A549 (cell line): ENCODE measurements at regions not wholly inside any gene's neighbourhood (a gene's known extent, or its start where the extent isn't known, plus 50 kb on each side); places are given as distances from the start of the nearest gene placed in this dataset.
"Not testable (repeated sequence)": the region's sequence is repeated elsewhere in the genome, so short reads cannot be mapped to it uniquely, and the experiment has no call there.

Experiments
- ATAC-seq, 2 experiments: fragments of 200-7000 bp in 1 of 2; fragments of >200 bp in 1 of 2; cut with Nextera tagmentation in 1 of 2; cut with Tn5 transposase in 1 of 2; 3 replicates each; pipeline versions ENCODE4 v1.8.0 to v1.9.1; 2018 to 2020; ENCODE audit warnings: mild to moderate bottlenecking in 1 of 2, moderate library complexity in 1 of 2
- CTCF ChIA-PET: fragments of 300-600 bp; sonication (Branson Sonifier 250); formaldehyde crosslinking; extraction: SDS; loops from one replicate; lab custom pipeline; 2021; ENCODE audit warnings: antibody characterized with exemption, inconsistent platforms; lab: Yijun Ruan, JAX
- POLR2A ChIA-PET: fragments of 350-600 bp; formaldehyde crosslinking; extraction: SDS; loops from one replicate; lab custom pipeline; 2021; ENCODE audit warnings: antibody characterized with exemption, inconsistent platforms; lab: Yijun Ruan, JAX
- DNase-seq, 2 experiments: peaks; one replicate each; pipeline versions ENCODE4 v3.0.0 to v3.0.0-alpha.2; 2011 to 2016; ENCODE audit warnings: low read depth in 1 of 2, low spot score in 1 of 2
- FAIRE-seq: peaks from 2 replicates; lab custom pipeline; 2011; peaks lifted over from hg19 to GRCh38; lab: Jason Lieb, UNC
- H3K27ac ChIP-seq, 2 experiments: fragments of >200 bp; sonication (Bioruptor Twin); formaldehyde crosslinking; 3 replicates each; pipeline ENCODE4 v1.5.1; 2016 to 2017
- H3K4me1 ChIP-seq: fragments of >200 bp; sonication (Bioruptor Twin); formaldehyde crosslinking; 3 replicates; pipeline ENCODE4 v1.6.1; 2016
- H3K4me2 ChIP-seq: fragments of >200 bp; sonication (Bioruptor Twin); formaldehyde crosslinking; 3 replicates; pipeline ENCODE4 v1.6.1; 2016
- H3K4me3 ChIP-seq: fragments of >200 bp; sonication (Bioruptor Twin); formaldehyde crosslinking; 3 replicates; pipeline ENCODE4 v1.5.1; 2016
- H3K9me3 ChIP-seq: fragments of >200 bp; sonication (Bioruptor Twin); formaldehyde crosslinking; 3 replicates; pipeline ENCODE4 v1.6.1; 2016
- CEBPB ChIP-seq, 2 experiments: fragments of >200 bp in 1 of 2; sonication (Bioruptor Twin) in 1 of 2; formaldehyde crosslinking in 1 of 2; IDR thresholded peaks; 2 replicates each; pipeline ENCODE4 v1.6.1; 2012 to 2016
- CHD2 ChIP-seq: fragments of 150-350 bp; IDR thresholded peaks from 2 replicates; pipeline ENCODE4 v1.6.1; 2014; ENCODE audit warnings: low read length; ENCODE audit not compliant: partially characterized antibody
- EHF ChIP-seq: fragments of 250-450 bp; sonication (Bioruptor Pico); IDR thresholded peaks from 2 replicates; pipeline ENCODE4 v1.5.0; 2020; ENCODE audit warnings: mild to moderate bottlenecking
- EHMT2 ChIP-seq: fragments of 200-600 bp; sonication (generic); IDR thresholded peaks from 2 replicates; pipeline ENCODE4 v1.6.1; 2016; ENCODE audit warnings: antibody characterized with exemption, low read depth, mild to moderate bottlenecking, moderate library complexity
- GATA3 ChIP-seq: IDR thresholded peaks from 2 replicates; pipeline ENCODE4 v1.6.1; 2012; ENCODE audit warnings: borderline replicate concordance
- HOXB13 ChIP-seq: fragments of 250-450 bp; sonication (Bioruptor Pico); IDR thresholded peaks from 2 replicates; pipeline ENCODE4 v1.5.0; 2020; ENCODE audit warnings: low read depth, mild to moderate bottlenecking, moderate library complexity
- JUN ChIP-seq, 2 experiments: fragments of >200 bp; sonication (Bioruptor Twin); formaldehyde crosslinking; IDR thresholded peaks; 2 replicates in 1 of 2; 3 replicates in 1 of 2; pipeline ENCODE4 v1.6.1; 2016 to 2017
- KDM1A ChIP-seq: fragments of 200-600 bp; sonication (generic); IDR thresholded peaks from 2 replicates; pipeline ENCODE4 v1.6.1; 2016; ENCODE audit warnings: low read depth, mild to moderate bottlenecking
- KDM5A ChIP-seq: fragments of 200-600 bp; sonication (generic); IDR thresholded peaks from 2 replicates; pipeline ENCODE4 v1.6.1; 2016; ENCODE audit warnings: antibody characterized with exemption, mild to moderate bottlenecking
- MYC ChIP-seq: IDR thresholded peaks from 2 replicates; pipeline ENCODE4 v1.6.1; 2012; ENCODE audit warnings: mild to moderate bottlenecking, inconsistent platforms, low read length, improper control_type of control experiment, borderline replicate concordance
- PHF8 ChIP-seq: fragments of 200-600 bp; sonication (generic); IDR thresholded peaks from 2 replicates; pipeline ENCODE4 v1.6.1; 2016; ENCODE audit warnings: low read depth, mild to moderate bottlenecking, antibody characterized with exemption, moderate library complexity, borderline replicate concordance
- POLR2A ChIP-seq: IDR thresholded peaks from 2 replicates; pipeline ENCODE4 v1.6.1; 2012; ENCODE audit warnings: mild to moderate bottlenecking, low read length
- RNF2 ChIP-seq: fragments of 200-600 bp; sonication (generic); IDR thresholded peaks from 2 replicates; pipeline ENCODE4 v1.6.1; 2016; ENCODE audit warnings: low read depth, mild to moderate bottlenecking, antibody characterized with exemption, moderate library complexity, borderline replicate concordance
- SMC3 ChIP-seq: fragments of >200 bp; sonication (Bioruptor Twin); formaldehyde crosslinking; IDR thresholded peaks from 3 replicates; pipeline ENCODE4 v1.6.1; 2018; ENCODE audit warnings: inconsistent platforms
- TFCP2L1 ChIP-seq: fragments of 250-450 bp; sonication (Bioruptor Pico); IDR thresholded peaks from 2 replicates; pipeline ENCODE4 v1.5.0; 2021; ENCODE audit warnings: mild to moderate bottlenecking
- ZFP36 ChIP-seq: fragments of 450-650 bp; IDR thresholded peaks from 2 replicates; pipeline ENCODE4 v1.6.1; 2014; ENCODE audit warnings: borderline replicate concordance; ENCODE audit not compliant: partially characterized antibody
- ZNF302 ChIP-seq: fragments of 250-450 bp; sonication (Bioruptor Pico); IDR thresholded peaks from 2 replicates; pipeline ENCODE4 v1.9.0; 2021; ENCODE audit warnings: inconsistent platforms, mild to moderate bottlenecking, moderate library complexity
- ZSCAN20 ChIP-seq: fragments of 250-450 bp; sonication (Bioruptor Pico); IDR thresholded peaks from 2 replicates; pipeline ENCODE4 v1.8.0; 2022; ENCODE audit warnings: mild to moderate bottlenecking, moderate library complexity
- WGBS: methylation state at CpG from one replicate; pipeline ENCODE4 v1.1.6; 2017; ENCODE audit errors: missing lambda C conversion rate; 5-methylcytosine and 5-hydroxymethylcytosine counted together
- TF ChIP-seq, protein P1 (sequence below): fragments of 200-600 bp; sonication (generic); IDR thresholded peaks from 2 replicates; pipeline ENCODE4 v1.6.1; 2016; ENCODE audit warnings: antibody characterized with exemption, mild to moderate bottlenecking, moderate library complexity
- TF ChIP-seq, protein P2 (sequence below): fragments of 250-450 bp; sonication (Bioruptor Pico); IDR thresholded peaks from 2 replicates; pipeline ENCODE4 v1.5.0; 2020; ENCODE audit warnings: low read depth, mild to moderate bottlenecking, moderate library complexity
- TF ChIP-seq, protein P3 (sequence below): fragments of 250-450 bp; sonication (Bioruptor Pico); IDR thresholded peaks from 2 replicates; pipeline ENCODE4 v1.5.0; 2021; ENCODE audit warnings: mild to moderate bottlenecking, moderate library complexity, borderline replicate concordance
- TF ChIP-seq, protein P4 (sequence below): IDR thresholded peaks from 2 replicates; pipeline ENCODE4 v1.6.1; 2012
- TF ChIP-seq, protein P5 (sequence below): fragments of >200 bp; sonication (Bioruptor Twin); formaldehyde crosslinking; IDR thresholded peaks from 3 replicates; pipeline ENCODE4 v1.5.1; 2016
- TF ChIP-seq, protein P6 (sequence below): fragments of >200 bp; sonication (Bioruptor Twin); formaldehyde crosslinking; IDR thresholded peaks from 2 replicates; pipeline ENCODE4 v1.6.1; 2016

DNA sequence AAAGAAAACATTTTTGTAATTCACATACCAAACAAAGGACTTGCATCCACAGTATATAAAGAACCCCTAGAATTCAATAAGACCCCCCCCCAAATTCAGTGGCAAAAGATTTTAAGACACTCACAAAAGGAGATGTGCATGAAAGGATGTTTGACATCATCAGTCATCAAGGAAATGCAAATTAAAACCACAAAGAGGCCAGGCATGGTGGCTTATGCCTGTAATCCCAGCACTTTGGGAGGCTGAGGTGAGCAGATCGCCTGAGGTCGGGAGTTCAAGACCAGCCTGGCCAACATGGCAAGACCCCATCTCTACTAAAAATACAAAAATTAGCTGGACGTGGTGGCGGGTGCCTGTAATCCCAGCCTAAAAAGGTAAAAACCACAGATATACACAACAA is 61.3 kb downstream of the AIPL1 start:
- H3K4me3 ChIP-seq, DNase-seq, ATAC-seq, POLR2A ChIA-PET, H3K27ac ChIP-seq, CTCF ChIA-PET, FAIRE-seq, H3K4me2 ChIP-seq: not testable (repeated sequence)
- Histone ChIP-seq H3K9me3 (peaks cover 13% of the 10 kb centered on the region), H3K4me1 (peaks cover 18% of the 10 kb centered on the region)
- WGBS, result 53% methylated on average over 4 of the region's 4 CpGs

DNA sequence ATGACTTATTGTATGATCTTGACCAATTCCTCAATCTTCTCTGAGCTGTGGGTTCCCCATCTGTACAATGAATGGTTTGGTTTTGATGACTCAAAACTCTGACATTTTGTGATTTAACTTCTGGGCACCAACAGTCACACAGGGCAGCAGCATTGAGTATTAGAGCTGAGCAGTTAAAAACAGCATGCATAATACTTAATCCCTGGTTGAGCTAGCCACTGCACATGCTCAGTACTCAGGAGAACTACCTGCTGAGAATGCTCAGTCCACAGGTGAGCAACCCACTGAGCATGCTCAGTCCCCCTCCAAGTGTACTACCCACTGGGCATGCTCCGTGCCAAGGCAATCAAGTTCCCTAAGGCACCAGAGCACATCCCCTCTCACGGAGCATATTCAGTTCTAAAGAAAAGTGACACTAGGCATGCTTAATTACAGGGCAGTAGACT is 68.7 kb downstream of the AIPL1 start:
- Histone ChIP-seq H3K9me3 (no peaks in the 10 kb centered on the region), H3K4me3 (no peak overlapping the region), H3K27ac (peak overlapping the region in 1 of 2 experiments; percentile 52; a peak in 3 of 6 replicates), H3K4me1 (peaks cover 21% of the 10 kb centered on the region), H3K4me2 (peak overlapping the region; percentile 77)
- 79% methylated on average over 2 of the region's 2 CpGs for WGBS
- ATAC-seq, result peak; percentile 22 to 61; a peak in 4 of 6 replicates
- DNase-seq, result no peak
- TF ChIP-seq MYC, result no peak
- TF ChIP-seq EHF, result no peak
- TF ChIP-seq, protein P1, sequence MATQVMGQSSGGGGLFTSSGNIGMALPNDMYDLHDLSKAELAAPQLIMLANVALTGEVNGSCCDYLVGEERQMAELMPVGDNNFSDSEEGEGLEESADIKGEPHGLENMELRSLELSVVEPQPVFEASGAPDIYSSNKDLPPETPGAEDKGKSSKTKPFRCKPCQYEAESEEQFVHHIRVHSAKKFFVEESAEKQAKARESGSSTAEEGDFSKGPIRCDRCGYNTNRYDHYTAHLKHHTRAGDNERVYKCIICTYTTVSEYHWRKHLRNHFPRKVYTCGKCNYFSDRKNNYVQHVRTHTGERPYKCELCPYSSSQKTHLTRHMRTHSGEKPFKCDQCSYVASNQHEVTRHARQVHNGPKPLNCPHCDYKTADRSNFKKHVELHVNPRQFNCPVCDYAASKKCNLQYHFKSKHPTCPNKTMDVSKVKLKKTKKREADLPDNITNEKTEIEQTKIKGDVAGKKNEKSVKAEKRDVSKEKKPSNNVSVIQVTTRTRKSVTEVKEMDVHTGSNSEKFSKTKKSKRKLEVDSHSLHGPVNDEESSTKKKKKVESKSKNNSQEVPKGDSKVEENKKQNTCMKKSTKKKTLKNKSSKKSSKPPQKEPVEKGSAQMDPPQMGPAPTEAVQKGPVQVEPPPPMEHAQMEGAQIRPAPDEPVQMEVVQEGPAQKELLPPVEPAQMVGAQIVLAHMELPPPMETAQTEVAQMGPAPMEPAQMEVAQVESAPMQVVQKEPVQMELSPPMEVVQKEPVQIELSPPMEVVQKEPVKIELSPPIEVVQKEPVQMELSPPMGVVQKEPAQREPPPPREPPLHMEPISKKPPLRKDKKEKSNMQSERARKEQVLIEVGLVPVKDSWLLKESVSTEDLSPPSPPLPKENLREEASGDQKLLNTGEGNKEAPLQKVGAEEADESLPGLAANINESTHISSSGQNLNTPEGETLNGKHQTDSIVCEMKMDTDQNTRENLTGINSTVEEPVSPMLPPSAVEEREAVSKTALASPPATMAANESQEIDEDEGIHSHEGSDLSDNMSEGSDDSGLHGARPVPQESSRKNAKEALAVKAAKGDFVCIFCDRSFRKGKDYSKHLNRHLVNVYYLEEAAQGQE, result no peak
- no peak for TF ChIP-seq POLR2A
- TF ChIP-seq, protein P2, sequence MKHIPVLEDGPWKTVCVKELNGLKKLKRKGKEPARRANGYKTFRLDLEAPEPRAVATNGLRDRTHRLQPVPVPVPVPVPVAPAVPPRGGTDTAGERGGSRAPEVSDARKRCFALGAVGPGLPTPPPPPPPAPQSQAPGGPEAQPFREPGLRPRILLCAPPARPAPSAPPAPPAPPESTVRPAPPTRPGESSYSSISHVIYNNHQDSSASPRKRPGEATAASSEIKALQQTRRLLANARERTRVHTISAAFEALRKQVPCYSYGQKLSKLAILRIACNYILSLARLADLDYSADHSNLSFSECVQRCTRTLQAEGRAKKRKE (CRISPR knock-in tag), result no peak
- TF ChIP-seq CHD2, result no peak
- TF ChIP-seq, protein P3, sequence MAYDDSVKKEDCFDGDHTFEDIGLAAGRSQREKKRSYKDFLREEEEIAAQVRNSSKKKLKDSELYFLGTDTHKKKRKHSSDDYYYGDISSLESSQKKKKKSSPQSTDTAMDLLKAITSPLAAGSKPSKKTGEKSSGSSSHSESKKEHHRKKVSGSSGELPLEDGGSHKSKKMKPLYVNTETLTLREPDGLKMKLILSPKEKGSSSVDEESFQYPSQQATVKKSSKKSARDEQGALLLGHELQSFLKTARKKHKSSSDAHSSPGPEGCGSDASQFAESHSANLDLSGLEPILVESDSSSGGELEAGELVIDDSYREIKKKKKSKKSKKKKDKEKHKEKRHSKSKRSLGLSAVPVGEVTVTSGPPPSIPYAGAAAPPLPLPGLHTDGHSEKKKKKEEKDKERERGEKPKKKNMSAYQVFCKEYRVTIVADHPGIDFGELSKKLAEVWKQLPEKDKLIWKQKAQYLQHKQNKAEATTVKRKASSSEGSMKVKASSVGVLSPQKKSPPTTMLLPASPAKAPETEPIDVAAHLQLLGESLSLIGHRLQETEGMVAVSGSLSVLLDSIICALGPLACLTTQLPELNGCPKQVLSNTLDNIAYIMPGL (CRISPR knock-in tag), result no peak
- no peak for TF ChIP-seq ZFP36
- TF ChIP-seq KDM1A, result no peak
- no peak for TF ChIP-seq GATA3
- TF ChIP-seq EHMT2, result no peak
- no peak for TF ChIP-seq ZNF302 (CRISPR knock-in tag)
- no peak for TF ChIP-seq PHF8
- TF ChIP-seq RNF2, result no peak
- FAIRE-seq, result peak; percentile 70
- CTCF ChIA-PET, result interaction anchor here (0.9 kb wide), 1 partner anchor 10 kb away, joined by 3 read pairs; no protein-coding TSS in a partner anchor
- POLR2A ChIA-PET, result no interaction called here

DNA sequence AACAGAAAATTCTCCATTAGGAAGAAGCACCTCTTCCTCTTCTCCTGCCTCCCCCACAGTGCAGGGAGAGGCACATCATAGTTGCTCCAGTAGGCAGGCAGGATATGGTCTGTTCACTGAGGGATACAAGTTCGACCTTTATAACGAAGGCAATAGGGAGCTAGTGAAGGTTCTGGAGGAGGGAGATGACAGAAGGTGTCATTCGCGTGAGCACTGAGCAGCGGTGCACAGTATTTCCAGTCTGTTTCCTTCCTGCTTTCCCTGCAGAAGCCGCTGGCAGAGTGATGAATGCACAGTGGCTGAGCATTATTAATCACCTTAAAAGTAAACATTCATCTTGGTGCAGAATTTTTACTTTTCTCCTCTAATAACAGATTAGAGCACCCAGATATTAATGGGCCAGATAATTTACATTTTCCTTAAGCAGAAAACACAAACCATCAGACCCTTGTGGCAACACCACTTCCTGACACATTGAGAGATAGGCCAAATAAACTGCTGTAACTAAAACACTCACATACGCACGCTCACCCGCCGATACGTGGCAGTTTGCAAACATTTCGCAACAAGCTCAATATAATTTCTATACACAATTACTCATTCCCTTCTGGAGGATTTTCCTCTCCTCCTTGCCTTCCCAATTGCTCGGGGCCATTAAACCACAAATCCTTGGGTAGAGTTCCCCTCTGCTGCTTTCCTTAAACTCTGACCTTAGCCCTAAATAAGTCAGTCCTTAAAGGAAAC is 69.5 kb downstream of the AIPL1 start:
- 5% methylated on average over 13 of the region's 13 CpGs for WGBS
- ChIA-PET CTCF (interaction anchor here (0.9 to 1.4 kb wide), 5 partner anchors 9 to 57 kb away, joined by 3 to 4 read pairs (median 3); no protein-coding TSS in a partner anchor), POLR2A (no interaction called here)
- ATAC-seq (peak; percentile 85), FAIRE-seq (peak; percentile 83), DNase-seq (peak; percentile 43 to 75)
- H3K4me3 ChIP-seq, result peak overlapping the region; percentile 16; the same call in 1 of the 3 replicates
- peaks cover 21% of the 10 kb centered on the region for H3K4me1 ChIP-seq
- H3K9me3 ChIP-seq, result no peaks in the 10 kb centered on the region
- H3K27ac ChIP-seq, result peak overlapping the region in 1 of 2 experiments; percentile 52; a peak in 4 of 6 replicates
- peak overlapping the region; percentile 77 for H3K4me2 ChIP-seq
- TF ChIP-seq, protein P4, sequence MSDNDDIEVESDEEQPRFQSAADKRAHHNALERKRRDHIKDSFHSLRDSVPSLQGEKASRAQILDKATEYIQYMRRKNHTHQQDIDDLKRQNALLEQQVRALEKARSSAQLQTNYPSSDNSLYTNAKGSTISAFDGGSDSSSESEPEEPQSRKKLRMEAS, result peak; percentile 50
- TF ChIP-seq TFCP2L1, result no peak
- TF ChIP-seq, protein P5, sequence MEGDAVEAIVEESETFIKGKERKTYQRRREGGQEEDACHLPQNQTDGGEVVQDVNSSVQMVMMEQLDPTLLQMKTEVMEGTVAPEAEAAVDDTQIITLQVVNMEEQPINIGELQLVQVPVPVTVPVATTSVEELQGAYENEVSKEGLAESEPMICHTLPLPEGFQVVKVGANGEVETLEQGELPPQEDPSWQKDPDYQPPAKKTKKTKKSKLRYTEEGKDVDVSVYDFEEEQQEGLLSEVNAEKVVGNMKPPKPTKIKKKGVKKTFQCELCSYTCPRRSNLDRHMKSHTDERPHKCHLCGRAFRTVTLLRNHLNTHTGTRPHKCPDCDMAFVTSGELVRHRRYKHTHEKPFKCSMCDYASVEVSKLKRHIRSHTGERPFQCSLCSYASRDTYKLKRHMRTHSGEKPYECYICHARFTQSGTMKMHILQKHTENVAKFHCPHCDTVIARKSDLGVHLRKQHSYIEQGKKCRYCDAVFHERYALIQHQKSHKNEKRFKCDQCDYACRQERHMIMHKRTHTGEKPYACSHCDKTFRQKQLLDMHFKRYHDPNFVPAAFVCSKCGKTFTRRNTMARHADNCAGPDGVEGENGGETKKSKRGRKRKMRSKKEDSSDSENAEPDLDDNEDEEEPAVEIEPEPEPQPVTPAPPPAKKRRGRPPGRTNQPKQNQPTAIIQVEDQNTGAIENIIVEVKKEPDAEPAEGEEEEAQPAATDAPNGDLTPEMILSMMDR, result no peak
- no peak for TF ChIP-seq KDM5A
- peak; percentile 93 for TF ChIP-seq ZFP36
- TF ChIP-seq JUN (IDR thresholded peaks at IDR 0.05), result peak in 1 of 2 experiments; percentile 42; a peak in 1 of 5 replicates
- peak; percentile 95 to 99 for TF ChIP-seq CEBPB (IDR thresholded peaks at IDR 0.05)
- TF ChIP-seq, protein P6, sequence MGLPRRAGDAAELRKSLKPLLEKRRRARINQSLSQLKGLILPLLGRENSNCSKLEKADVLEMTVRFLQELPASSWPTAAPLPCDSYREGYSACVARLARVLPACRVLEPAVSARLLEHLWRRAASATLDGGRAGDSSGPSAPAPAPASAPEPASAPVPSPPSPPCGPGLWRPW, result peak; percentile 60; the same call in 1 of the 2 replicates
- no peak for TF ChIP-seq ZSCAN20 (CRISPR knock-in tag)
- TF ChIP-seq EHF, result no peak
- no peak for TF ChIP-seq SMC3
- no peak for TF ChIP-seq HOXB13 (CRISPR knock-in tag)
